Panc1 (cell line): ENCODE measurements at regions not wholly inside any gene's neighbourhood (a gene's known extent, or its start where the extent isn't known, plus 50 kb on each side); places are given as distances from the start of the nearest gene placed in this dataset.

Experiments
- ATAC-seq: fragments of 200-7000 bp; cut with Tn5 transposase; 2 replicates; pipeline ENCODE4 v1.9.1; 2020; ENCODE audit warnings: mild to moderate bottlenecking, moderate library complexity
- BruUV-seq: library from RNA; stranded (reverse); fragments of 400-500 nt; replicated peaks from 2 replicates; lab custom pipeline; 2021; lab: Mats Ljungman, UMichigan
- CTCF ChIA-PET: fragments of 300-600 bp; sonication (Branson Sonifier 250); formaldehyde crosslinking; loops from one replicate; lab custom pipeline; 2022; ENCODE audit warnings: antibody characterized with exemption; lab: Charles Lee
- POLR2A ChIA-PET: fragments of 300-600 bp; sonication (Branson Sonifier 250); formaldehyde crosslinking; loops from one replicate; lab custom pipeline; 2022; ENCODE audit warnings: antibody characterized with exemption; lab: Charles Lee
- DNase-seq: peaks from one replicate; pipeline ENCODE4 v3.0.0-alpha.2; 2010; ENCODE audit warnings: low read depth, low spot score
- H3K27ac ChIP-seq: 2 replicates; pipeline ENCODE4 v1.5.1; 2011; ENCODE audit warnings: mild to moderate bottlenecking, low read length, inconsistent platforms
- H3K27me3 ChIP-seq: fragments of 200-500 bp; sonication (Bioruptor generic); 2 replicates; pipeline ENCODE4 v1.6.0; 2014; ENCODE audit warnings: low read length, inconsistent platforms; ENCODE audit not compliant: control insufficient read depth, insufficient read depth
- H3K36me3 ChIP-seq: fragments of 200-500 bp; sonication (Bioruptor generic); 2 replicates; pipeline ENCODE4 v1.5.1; 2014; ENCODE audit warnings: inconsistent platforms, mild to moderate bottlenecking, low read length, moderate library complexity; ENCODE audit not compliant: control insufficient read depth, insufficient read depth
- H3K4me1 ChIP-seq: 2 replicates; pipeline ENCODE4 v1.5.1; 2011; ENCODE audit warnings: inconsistent platforms, mild to moderate bottlenecking, low read length, moderate library complexity; ENCODE audit not compliant: control insufficient read depth, insufficient read depth
- H3K4me3 ChIP-seq, 2 experiments: 2 replicates each; pipeline ENCODE4 v1.5.1; 2011 to 2012; ENCODE audit warnings: low read depth in 2 of 2, low read length in 2 of 2, mild to moderate bottlenecking in 2 of 2, inconsistent platforms in 1 of 2, moderate library complexity in 1 of 2
- H3K9me3 ChIP-seq: fragments of 200-500 bp; sonication (Bioruptor generic); 2 replicates; pipeline ENCODE4 v1.5.1; 2014; ENCODE audit warnings: low read depth, mild to moderate bottlenecking, inconsistent platforms, low read length, moderate library complexity; ENCODE audit not compliant: control insufficient read depth, insufficient read depth
- POLR2AphosphoS5 ChIP-seq: IDR thresholded peaks from 2 replicates; pipeline ENCODE4 v1.6.1; 2012; ENCODE audit warnings: mild to moderate bottlenecking, low read depth, low read length, moderate library complexity
- SIN3A ChIP-seq: IDR thresholded peaks from 2 replicates; pipeline ENCODE4 v1.6.1; 2012; ENCODE audit warnings: low read depth, mild to moderate bottlenecking, low read length, moderate library complexity, borderline replicate concordance; ENCODE audit not compliant: insufficient read depth
- TCF7L2 ChIP-seq: IDR thresholded peaks from 2 replicates; pipeline ENCODE4 v1.6.1; 2011; ENCODE audit warnings: mild to moderate bottlenecking, low read depth, low read length, inconsistent platforms
- in situ Hi-C: cut with HindIII; loops from 2 replicates; pipeline ENCODE4 v1.10.0; 2016; ENCODE audit warnings: low sequenced_read_pairs, low pct_unique_long_range_greater_than_20kb
- intact Hi-C: fragments of 100-400 bp; cut with micrococcal nuclease; formaldehyde crosslinking; loops from one replicate; pipeline ENCODE4 v1.10.0; 2022; ENCODE audit not compliant: unreplicated experiment
- TF ChIP-seq, protein P1 (sequence below): fragments of 450-650 bp; IDR thresholded peaks from 2 replicates; pipeline ENCODE4 v1.5.1; 2017; ENCODE audit warnings: mild to moderate bottlenecking
- TF ChIP-seq, protein P2 (sequence below), 2 experiments: IDR thresholded peaks; 2 replicates each; pipeline ENCODE4 v1.6.1; 2011 to 2012; ENCODE audit warnings: low read depth in 2 of 2, control low read depth in 1 of 2, low read length in 1 of 2, mild to moderate bottlenecking in 1 of 2, moderate library complexity in 1 of 2; ENCODE audit not compliant: insufficient read depth in 1 of 2

DNA sequence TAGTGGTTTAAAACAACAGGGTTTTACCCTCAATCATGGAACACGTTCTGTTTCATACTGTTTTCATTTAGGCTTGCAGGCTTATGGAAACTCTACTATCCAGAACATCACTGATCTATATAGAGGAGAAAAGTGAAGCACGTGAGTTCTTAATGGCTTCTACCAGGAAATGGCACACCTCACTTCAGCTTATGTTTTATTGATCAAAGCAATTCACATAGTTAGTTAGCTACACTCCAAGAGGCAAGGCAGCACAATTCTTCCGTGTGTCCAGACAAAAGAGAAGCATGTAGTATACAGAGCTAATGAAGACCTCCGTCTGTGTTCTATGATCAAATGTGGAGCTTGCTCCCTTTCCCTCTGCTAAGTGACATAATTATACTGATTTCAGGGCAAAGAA, 353.3 kb upstream of the CD180 start:
- no peaks in the 10 kb centered on the region for H3K9me3 ChIP-seq
- no peak overlapping the region for H3K4me3 ChIP-seq
- BruUV-seq: no TSS peak
- no peaks in the 10 kb centered on the region for H3K36me3 ChIP-seq
- ChIA-PET CTCF (no interaction called here), POLR2A (no interaction called here)
- in situ Hi-C loops (no loop called here), intact Hi-C loops (no loop called here)
- ATAC-seq (no peak), DNase-seq (no peak)
- H3K27me3 ChIP-seq: no peaks in the 10 kb centered on the region
- no peaks in the 10 kb centered on the region for H3K4me1 ChIP-seq
- no peak overlapping the region for H3K27ac ChIP-seq
- TF ChIP-seq POLR2AphosphoS5 (no peak), TCF7L2 (no peak), SIN3A (no peak)
- TF ChIP-seq, protein P1, sequence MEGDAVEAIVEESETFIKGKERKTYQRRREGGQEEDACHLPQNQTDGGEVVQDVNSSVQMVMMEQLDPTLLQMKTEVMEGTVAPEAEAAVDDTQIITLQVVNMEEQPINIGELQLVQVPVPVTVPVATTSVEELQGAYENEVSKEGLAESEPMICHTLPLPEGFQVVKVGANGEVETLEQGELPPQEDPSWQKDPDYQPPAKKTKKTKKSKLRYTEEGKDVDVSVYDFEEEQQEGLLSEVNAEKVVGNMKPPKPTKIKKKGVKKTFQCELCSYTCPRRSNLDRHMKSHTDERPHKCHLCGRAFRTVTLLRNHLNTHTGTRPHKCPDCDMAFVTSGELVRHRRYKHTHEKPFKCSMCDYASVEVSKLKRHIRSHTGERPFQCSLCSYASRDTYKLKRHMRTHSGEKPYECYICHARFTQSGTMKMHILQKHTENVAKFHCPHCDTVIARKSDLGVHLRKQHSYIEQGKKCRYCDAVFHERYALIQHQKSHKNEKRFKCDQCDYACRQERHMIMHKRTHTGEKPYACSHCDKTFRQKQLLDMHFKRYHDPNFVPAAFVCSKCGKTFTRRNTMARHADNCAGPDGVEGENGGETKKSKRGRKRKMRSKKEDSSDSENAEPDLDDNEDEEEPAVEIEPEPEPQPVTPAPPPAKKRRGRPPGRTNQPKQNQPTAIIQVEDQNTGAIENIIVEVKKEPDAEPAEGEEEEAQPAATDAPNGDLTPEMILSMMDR: no peak
- TF ChIP-seq, protein P2, sequence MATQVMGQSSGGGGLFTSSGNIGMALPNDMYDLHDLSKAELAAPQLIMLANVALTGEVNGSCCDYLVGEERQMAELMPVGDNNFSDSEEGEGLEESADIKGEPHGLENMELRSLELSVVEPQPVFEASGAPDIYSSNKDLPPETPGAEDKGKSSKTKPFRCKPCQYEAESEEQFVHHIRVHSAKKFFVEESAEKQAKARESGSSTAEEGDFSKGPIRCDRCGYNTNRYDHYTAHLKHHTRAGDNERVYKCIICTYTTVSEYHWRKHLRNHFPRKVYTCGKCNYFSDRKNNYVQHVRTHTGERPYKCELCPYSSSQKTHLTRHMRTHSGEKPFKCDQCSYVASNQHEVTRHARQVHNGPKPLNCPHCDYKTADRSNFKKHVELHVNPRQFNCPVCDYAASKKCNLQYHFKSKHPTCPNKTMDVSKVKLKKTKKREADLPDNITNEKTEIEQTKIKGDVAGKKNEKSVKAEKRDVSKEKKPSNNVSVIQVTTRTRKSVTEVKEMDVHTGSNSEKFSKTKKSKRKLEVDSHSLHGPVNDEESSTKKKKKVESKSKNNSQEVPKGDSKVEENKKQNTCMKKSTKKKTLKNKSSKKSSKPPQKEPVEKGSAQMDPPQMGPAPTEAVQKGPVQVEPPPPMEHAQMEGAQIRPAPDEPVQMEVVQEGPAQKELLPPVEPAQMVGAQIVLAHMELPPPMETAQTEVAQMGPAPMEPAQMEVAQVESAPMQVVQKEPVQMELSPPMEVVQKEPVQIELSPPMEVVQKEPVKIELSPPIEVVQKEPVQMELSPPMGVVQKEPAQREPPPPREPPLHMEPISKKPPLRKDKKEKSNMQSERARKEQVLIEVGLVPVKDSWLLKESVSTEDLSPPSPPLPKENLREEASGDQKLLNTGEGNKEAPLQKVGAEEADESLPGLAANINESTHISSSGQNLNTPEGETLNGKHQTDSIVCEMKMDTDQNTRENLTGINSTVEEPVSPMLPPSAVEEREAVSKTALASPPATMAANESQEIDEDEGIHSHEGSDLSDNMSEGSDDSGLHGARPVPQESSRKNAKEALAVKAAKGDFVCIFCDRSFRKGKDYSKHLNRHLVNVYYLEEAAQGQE (IDR thresholded peaks at IDR 0.05; ENCODE audit: insufficient read depth in 1 of 2, low read depth in 2 of 2, low read length in 1 of 2): no peak

DNA sequence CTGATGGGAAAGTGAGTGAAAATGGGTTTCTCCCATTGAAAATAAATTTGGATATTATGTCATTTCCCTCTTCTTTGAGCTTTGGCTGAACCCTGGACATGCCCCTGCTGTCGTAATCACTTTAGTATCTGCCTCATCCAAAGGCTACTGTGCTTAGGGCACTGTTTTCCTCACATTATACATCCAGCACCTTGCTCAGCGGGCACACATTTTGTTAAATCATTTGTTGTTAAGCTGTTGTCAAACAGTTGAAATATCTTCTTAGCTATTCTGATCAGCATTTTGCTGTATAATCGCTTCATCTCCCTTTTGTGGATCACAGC, 352.7 kb upstream of the CD180 start:
- H3K4me1 ChIP-seq: no peaks in the 10 kb centered on the region
- ATAC-seq: no peak
- POLR2A ChIA-PET: no interaction called here
- no peak overlapping the region for H3K27ac ChIP-seq
- TF ChIP-seq SIN3A (no peak), TCF7L2 (no peak), POLR2AphosphoS5 (no peak)
- TF ChIP-seq, protein P1: no peak
- TF ChIP-seq, protein P2 (IDR thresholded peaks at IDR 0.05; ENCODE audit: insufficient read depth in 1 of 2, low read depth in 2 of 2, low read length in 1 of 2): no peak
- intact Hi-C loops: no loop called here
- CTCF ChIA-PET: no interaction called here
- H3K9me3 ChIP-seq: no peaks in the 10 kb centered on the region
- no peak overlapping the region for H3K4me3 ChIP-seq
- in situ Hi-C loops: no loop called here
- no peaks in the 10 kb centered on the region for H3K27me3 ChIP-seq
- H3K36me3 ChIP-seq: no peaks in the 10 kb centered on the region
- DNase-seq: no peak
- no TSS peak for BruUV-seq
